ENCODE measurements at regions not wholly inside any gene's neighbourhood (a gene's known extent, or its start where the extent isn't known, plus 50 kb on each side); places are given as distances from the start of the nearest gene placed in this dataset.

DNA sequence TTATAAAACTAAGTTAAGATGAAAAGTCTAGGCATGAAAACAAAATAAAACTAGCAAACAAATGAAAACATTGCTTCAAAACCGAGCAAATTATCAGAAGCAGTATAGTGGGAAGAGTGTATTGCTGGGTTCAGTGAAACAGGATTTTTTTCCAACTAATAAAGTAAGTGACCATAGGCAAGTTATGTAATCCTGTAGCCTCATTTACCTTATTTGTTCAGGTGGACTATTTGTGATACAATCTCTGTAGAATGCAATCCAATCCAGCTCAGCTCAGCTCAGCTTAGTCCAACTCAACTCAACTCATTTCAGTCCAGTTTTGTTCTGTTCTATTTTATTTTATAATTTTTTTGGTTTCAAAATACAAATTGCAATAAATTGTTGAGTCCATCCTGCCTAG lies 276.7 kb upstream of the LRIG3 start:
- DNase-seq: no peak

DNA sequence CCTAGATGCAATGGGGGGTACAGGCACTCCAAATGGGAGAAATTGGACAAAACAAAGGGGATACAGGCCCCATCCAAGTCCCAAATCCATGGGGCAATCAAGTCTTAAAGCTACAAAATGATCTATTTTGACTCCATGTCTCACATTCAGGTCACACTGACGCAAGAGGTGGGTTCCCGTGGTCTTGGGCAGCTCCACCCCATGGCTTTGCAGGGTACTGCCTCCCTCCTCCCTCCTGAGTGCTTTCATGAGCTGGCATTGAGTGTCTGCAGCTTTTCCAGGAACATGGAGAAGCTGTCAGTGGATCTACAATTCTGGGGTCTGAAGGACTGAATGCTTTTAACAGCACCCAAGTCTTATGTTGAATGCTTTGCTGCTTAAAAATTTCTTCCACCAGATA lies 274.5 kb upstream of the LRIG3 start:
- DNase-seq: no peak

- DNase-seq: no peak
Observed at GRCh38 chr12:59193476-59194050, 273.3 kb upstream of the LRIG3 start.

DNA sequence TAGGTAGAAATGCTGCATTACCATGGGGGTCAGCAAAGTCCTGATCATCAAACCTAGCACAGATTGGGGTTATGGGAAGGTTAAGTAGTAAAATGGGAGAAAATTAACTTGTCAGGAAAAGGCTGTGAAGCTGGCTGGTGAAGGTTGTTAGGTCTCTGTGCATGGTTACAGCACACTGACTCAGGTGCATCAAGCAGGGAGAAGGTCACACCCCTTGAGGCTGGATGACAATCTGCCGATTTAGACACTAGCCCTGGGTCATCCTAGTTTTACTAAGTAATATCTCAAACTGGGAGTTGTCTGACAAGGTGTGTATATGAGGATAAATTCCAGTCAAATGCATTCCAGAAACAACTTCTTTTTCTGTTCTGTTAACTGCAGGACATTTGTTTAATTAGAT lies 271.1 kb upstream of the LRIG3 start:
- no peak for DNase-seq

- DNase-seq: no peak
Observed at GRCh38 chr12:59186451-59186850, 266.1 kb upstream of the LRIG3 start.

GRCh38 chr12:59185295-59185694 lies 265.0 kb upstream of the LRIG3 start:
- DNase-seq: no peak

DNA sequence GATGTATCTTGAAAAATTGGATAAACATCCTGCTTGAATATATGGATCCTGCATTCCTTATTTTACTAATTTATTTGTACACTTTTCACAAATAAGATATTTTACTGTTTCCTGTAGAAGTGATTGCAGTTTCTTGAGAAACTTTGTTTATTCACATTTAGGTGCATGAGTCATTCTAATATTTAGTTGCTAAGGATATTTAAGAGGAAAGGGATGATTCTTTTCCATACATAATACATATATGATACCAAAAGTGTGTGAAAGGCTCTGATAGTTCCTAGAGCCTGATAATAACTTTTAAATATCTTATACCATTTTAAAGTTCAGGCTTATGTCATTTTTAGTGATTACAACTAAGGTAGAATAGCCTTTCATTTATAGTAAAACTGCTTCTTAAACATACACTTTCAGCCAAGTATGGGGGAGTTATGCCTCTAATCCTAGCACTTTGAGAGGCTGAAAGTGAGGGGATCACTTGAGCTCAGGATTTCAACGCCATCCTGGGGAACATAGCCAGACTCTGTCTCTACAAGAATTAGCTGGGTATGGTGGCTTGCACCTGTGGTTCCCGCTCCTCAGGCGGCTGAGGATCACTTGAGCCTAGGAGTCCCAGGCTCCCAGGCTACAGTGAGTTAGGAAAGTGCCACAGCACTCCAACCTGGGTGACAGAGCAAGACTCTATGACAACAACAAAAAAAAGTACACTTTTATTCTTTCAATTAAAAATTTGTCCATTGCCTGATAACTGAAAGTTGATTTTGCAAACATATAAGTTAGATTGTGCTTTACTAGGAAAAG lies 262.6 kb upstream of the LRIG3 start:
- DNase-seq: no peak

- peak; percentile 19 for DNase-seq
Observed at GRCh38 chr12:59182191-59182590, 261.9 kb upstream of the LRIG3 start.

DNA sequence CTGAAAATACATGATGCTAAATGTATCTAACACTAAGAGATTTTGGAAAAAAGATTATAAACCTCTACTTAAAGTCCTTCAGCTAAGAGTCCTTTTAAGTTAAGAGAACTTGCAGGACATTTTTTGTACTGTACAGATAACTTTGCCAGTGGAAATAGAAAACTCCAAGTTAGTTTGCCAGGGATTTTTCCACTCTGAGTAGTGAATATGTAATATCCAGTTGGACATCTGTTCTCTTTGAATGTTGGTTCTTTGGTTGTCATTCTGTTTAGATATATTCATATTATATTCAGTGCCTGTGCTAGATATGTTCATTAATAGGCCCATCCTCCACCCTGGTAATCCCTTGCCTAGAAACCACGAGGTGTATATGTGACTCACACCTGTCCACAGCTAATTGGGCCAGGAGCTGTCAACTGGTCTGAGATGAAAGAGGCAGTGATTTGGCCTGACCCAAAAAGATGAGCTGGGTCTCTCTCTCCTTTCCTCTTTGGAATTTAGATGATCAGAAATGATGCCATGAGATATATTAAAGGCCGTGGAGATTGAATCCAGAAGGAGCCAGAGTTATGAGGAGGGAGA lies 261.0 kb upstream of the LRIG3 start:
- no peak for DNase-seq

- no peak for DNase-seq
Observed at GRCh38 chr12:59179231-59179630, 258.9 kb upstream of the LRIG3 start.

GRCh38 chr12:59173695-59174094 lies 253.4 kb upstream of the LRIG3 start:
- no peak for DNase-seq

GRCh38 chr12:59168647-59169046 lies 248.3 kb upstream of the LRIG3 start:
- no peak for DNase-seq

GRCh38 chr12:59166457-59166856 lies 246.2 kb upstream of the LRIG3 start:
- DNase-seq: no peak

- DNase-seq: no peak
Observed at GRCh38 chr12:59164991-59165718, 244.9 kb upstream of the LRIG3 start.

GRCh38 chr12:59164226-59164625 lies 243.9 kb upstream of the LRIG3 start:
- no peak for DNase-seq

- no peak for DNase-seq
Observed at GRCh38 chr12:59158681-59159080, 238.4 kb upstream of the LRIG3 start.

GRCh38 chr12:59158066-59158465 lies 237.8 kb upstream of the LRIG3 start:
- no peak for DNase-seq

- no peak for DNase-seq
Observed at GRCh38 chr12:59155448-59155847, 235.1 kb upstream of the LRIG3 start.

GRCh38 chr12:59151243-59151642 lies 230.9 kb upstream of the LRIG3 start:
- no peak for DNase-seq

- DNase-seq: no peak
Observed at GRCh38 chr12:59149995-59150642, 229.8 kb upstream of the LRIG3 start.

DNA sequence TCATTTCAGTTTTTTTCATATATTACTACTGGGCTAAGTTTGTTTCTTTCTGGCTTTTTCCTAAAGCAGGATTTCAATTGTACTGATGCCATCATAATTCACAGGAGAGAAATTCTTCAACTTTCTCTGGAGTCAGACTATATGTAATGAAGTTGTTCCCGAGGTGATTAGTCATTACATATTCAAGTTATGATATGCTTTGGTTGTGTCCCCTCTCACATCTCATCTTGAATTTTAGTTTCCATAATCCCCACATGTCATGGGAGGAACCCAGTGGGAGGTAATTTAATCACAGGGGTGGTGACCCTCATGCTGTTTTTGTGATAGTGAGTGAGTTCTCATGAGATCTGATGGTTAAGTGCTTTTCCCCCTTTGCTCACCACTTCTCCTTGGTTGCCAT lies 227.5 kb upstream of the LRIG3 start:
- DNase-seq: no peak

DNA sequence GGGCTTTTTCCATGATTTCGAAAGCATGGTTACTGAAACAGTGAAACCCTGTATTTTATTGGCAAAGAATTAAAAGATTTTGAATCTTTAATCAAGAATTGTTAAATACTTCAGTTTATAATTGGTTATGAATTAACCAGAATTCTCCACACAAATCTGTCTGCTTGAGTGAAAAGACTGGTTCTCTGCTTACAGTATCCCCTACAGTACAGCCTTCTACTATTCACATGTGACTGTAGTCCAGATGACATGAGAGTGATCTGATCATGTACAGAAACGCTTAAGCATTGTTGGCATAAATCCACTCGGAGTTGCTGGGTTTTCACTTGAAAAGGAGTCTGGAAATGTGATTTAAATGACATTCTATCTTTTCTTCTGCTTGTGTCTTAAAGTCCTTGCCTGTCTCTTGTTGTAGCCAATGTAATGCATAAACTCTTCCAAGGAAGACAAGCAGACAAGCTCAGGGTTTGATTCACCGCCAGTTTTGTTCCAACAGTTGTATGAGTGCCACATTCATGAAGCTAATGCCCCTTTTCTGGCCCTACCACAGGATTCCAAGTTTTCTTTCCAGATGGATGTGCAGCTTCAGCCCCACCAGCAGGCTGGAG lies 222.0 kb upstream of the LRIG3 start:
- DNase-seq: no peak

GRCh38 chr12:59134750-59135149 lies 214.4 kb upstream of the LRIG3 start:
- DNase-seq: no peak

Measured in stimulated activated CD4-positive, alpha-beta T cell treated with anti-CD3 and anti-CD28 coated beads, Interleukin-4, amount 100 ng/mL, for 1 hour (primary cell).